ENCODE measurements at regions not wholly inside any gene's neighbourhood (a gene's known extent, or its start where the extent isn't known, plus 50 kb on each side); places are given as distances from the start of the nearest gene placed in this dataset.

DNA sequence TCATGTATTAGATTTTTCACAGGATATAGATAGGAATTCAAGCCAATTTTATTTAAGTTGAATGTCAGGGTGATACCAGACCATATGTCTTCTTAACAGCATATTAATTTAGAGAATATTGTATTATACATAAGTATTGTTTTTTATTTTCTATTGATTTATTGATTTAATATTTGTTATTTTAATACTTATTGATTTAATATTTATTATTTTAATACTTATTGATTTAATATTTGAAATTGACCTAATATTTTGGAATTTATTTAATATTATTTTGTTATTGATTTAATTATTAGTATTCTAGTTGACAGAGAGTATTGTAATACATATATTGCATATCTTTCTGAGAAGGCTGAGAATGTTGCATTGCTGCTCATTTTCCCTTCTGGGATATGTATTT is 1411.8 kb upstream of the ACO1 start:
- in situ Hi-C loops (cut with MboI; ENCODE audit: low pct_unique_long_range_greater_than_20kb in 2 of 9, low sequenced_read_pairs in 9 of 9, unreplicated experiment in 9 of 9) = no loop called here
- peaks cover 0 to 5% of the 10 kb centered on the region in 2 donors for H3K4me1 ChIP-seq (replicated peaks in 1 of 2)
- H3K27ac ChIP-seq = no peak overlapping the region
- no peak overlapping the region for H3K4me3 ChIP-seq
- ATAC-seq (replicated peaks in 6 of 8) = no peak

DNA sequence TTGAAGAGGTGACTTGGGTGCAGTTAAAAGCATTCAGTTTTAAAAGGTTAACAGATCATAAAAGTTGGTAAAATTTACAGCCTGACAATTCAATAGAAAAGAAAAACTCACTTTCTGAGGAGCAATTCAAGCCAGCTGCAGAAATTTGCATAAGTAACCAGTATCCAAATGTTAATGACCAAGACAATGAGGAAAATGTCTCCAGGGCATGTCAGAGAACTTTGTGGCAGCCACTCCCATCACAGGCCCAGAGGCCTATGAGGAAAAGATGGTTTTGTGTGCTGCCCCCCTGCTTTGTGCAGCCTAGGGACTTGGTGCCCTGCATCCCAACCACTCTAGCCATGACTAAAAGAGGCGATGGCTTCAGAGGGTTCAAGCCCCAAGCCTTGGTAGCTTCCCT is 1406.5 kb upstream of the ACO1 start:
- Histone ChIP-seq H3K27ac (no peak overlapping the region), H3K4me1 (replicated peaks in 1 of 2) (no peaks in the 10 kb centered on the region), H3K4me3 (no peak overlapping the region)
- in situ Hi-C loops (cut with MboI; ENCODE audit: low pct_unique_long_range_greater_than_20kb in 2 of 9, low sequenced_read_pairs in 9 of 9, unreplicated experiment in 9 of 9) = no loop called here
- ATAC-seq (replicated peaks in 6 of 8) = no peak
- WGBS, 10 experiments = 0 to 67% (median 33%) methylated on average over 1 of the region's 1 CpG; no CpG with 5 or more reads in 7 of the 10 experiments

DNA sequence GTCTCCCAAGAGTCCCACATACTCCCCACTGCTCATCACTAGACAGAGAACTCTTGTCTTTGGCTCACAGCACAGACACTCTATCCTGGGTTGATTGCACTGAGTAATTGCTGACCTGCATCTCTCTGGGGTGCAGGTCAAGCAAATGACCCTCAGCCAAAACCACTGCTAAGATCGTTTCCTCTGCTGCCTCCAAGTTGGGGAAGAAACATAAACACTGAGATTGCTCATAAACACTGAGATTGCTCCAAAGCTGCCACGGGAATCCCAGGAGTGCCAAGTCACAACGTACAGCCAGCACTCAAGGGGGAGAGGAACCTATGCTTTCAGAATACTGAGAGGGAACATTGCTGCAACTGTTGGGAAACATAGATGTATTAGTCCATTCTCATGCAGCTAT is 1402.1 kb upstream of the ACO1 start:
- Histone ChIP-seq H3K4me1 (replicated peaks in 1 of 2) (no peaks in the 10 kb centered on the region), H3K27ac (no peak overlapping the region), H3K4me3 (no peak overlapping the region)
- in situ Hi-C loops (cut with MboI; ENCODE audit: low pct_unique_long_range_greater_than_20kb in 2 of 9, low sequenced_read_pairs in 9 of 9, unreplicated experiment in 9 of 9) = no loop called here
- ATAC-seq (replicated peaks in 6 of 8) = no peak
- 17 to 83% (median 64%) methylated on average over 1 to 3 of the region's 3 CpGs; no CpG with 5 or more reads in 3 of the 10 experiments for WGBS, 10 experiments

DNA sequence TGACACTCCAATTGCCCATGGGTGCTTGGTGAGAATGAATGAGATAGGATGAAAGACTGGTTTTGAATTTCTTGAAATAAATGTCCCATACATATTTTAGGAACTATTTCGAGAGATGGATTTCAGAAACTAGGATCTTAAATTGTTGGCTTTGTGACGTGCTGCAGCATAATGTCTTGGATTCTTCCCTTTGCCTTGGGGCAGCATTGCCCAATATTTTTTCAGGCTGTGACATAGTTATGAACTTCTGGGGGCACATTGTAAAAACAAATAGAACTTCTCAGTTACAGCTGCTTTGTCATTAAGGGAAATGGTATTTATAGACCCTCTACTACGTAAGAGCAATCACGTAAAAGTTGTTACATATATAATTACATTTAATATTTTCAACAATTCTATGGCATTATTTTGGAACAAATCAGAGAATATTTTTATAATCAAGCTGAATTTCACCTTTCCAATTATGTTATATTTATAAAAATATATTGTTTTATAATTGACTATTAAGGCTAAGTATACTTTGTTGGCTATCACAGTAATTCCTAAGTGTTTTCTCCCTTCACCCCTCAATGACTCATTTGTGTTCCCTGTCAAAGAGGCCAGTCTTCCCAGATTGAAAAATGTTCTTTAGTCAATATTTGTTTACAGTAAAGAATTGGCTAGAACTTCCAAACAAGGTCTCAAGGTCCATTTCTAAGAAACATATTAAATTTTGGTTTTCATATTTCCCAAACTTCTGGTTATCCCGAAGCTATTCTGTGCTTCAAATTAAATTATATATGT is 1388.3 kb upstream of the ACO1 start:
- no peak overlapping the region for H3K27ac ChIP-seq
- WGBS, 10 experiments = 27 to 94% (median 76%) methylated on average over 2 to 5 of the region's 5 CpGs
- no peak overlapping the region for H3K4me3 ChIP-seq
- ATAC-seq (replicated peaks in 6 of 8) = no peak
- in situ Hi-C loops (cut with MboI; ENCODE audit: low pct_unique_long_range_greater_than_20kb in 2 of 9, low sequenced_read_pairs in 9 of 9, unreplicated experiment in 9 of 9) = no loop called here
- no peaks in the 10 kb centered on the region for H3K4me1 ChIP-seq (replicated peaks in 1 of 2)

DNA sequence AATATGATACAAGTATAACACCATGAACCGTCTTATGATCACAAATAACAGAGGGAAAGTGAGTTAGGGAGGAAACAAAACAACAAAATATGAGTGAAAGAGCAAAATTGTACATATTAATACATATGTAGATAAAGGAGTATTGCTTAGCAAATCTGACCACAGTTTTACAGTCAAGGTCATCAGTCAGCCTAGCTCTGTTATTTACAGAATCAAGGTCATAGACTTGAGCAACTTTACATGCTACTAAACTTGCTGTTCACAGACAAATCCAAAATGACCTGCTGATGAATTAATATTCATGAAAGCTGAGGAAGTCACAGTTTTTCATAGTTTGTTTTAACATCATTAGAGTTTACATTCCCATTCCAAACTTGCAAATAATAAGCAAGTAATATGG is 1387.7 kb upstream of the ACO1 start:
- Histone ChIP-seq H3K4me1 (replicated peaks in 1 of 2) (no peaks in the 10 kb centered on the region), H3K27ac (no peak overlapping the region), H3K4me3 (no peak overlapping the region)
- WGBS, 10 experiments = 0 to 86% (median 40%) methylated on average over 1 of the region's 1 CpG; no CpG with 5 or more reads in 2 of the 10 experiments
- ATAC-seq (replicated peaks in 6 of 8) = no peak
- in situ Hi-C loops (cut with MboI; ENCODE audit: low pct_unique_long_range_greater_than_20kb in 2 of 9, low sequenced_read_pairs in 9 of 9, unreplicated experiment in 9 of 9) = no loop called here

DNA sequence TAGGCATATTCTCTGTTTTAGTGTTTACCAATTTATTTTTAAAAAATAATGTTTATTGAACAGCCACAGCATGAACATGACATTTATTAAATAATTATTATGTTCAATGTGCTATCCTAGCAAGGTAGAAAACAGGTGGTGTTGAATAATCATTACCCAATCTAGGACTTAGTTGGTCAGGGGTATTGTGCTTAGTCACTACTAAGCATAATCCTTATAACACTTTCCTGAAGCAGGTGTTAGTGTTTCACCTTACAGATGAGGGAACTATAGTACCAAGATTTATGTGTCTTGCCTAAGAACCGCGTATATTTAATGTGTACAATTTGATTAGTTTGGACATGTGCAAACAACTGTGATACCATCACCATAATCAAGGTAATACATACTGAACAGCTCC is 1387.2 kb upstream of the ACO1 start:
- in situ Hi-C loops (cut with MboI; ENCODE audit: low pct_unique_long_range_greater_than_20kb in 2 of 9, low sequenced_read_pairs in 9 of 9, unreplicated experiment in 9 of 9) = no loop called here

DNA sequence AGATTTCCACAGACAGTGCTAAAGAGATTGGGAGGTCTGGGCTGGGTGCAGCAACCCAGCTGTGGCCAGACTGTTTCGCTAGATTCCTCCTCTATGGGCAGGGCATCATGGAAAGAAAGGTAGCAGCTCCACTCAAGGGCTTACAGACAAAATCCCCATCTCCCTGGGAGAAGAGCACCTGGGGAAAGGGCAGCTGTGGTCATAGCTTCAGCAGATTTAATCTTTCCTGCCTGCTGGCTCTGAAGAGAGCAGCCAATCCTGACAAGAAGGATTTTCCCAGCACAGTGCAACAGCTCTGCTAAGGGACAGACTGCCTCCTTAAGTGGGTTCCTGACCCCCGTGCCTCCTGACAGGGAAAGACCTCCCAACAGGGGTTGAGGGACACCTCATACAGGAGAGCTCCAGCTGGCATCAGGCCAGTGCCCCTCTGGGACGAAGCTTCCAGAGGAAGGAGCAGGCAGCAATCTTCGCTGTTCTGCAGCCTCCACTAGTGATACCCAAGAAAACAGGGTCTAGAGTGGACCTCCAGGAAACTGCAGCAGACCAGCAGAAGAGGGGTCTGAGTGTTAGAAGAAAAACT is 1379.3 kb upstream of the ACO1 start:
- in situ Hi-C loops (cut with MboI; ENCODE audit: low pct_unique_long_range_greater_than_20kb in 2 of 9, low sequenced_read_pairs in 9 of 9, unreplicated experiment in 9 of 9) = no loop called here
- no peaks in the 10 kb centered on the region for H3K4me1 ChIP-seq (replicated peaks in 1 of 2)
- no peak overlapping the region for H3K4me3 ChIP-seq
- ATAC-seq (replicated peaks in 6 of 8) = no peak
- WGBS, 10 experiments = 0 to 100% (median 0%) methylated on average over 1 to 4 of the region's 4 CpGs; no CpG with 5 or more reads in 5 of the 10 experiments
- no peak overlapping the region for H3K27ac ChIP-seq

More for the DNA sequence above, 1387.2 kb upstream of the ACO1 start:
- H3K4me3 ChIP-seq = no peak overlapping the region
- no peaks in the 10 kb centered on the region for H3K4me1 ChIP-seq (replicated peaks in 1 of 2)
- H3K27ac ChIP-seq = no peak overlapping the region
- 6 to 83% (median 41%) methylated on average over 1 to 2 of the region's 2 CpGs; no CpG with 5 or more reads in 2 of the 10 experiments for WGBS, 10 experiments
- ATAC-seq (replicated peaks in 6 of 8) = no peak

DNA sequence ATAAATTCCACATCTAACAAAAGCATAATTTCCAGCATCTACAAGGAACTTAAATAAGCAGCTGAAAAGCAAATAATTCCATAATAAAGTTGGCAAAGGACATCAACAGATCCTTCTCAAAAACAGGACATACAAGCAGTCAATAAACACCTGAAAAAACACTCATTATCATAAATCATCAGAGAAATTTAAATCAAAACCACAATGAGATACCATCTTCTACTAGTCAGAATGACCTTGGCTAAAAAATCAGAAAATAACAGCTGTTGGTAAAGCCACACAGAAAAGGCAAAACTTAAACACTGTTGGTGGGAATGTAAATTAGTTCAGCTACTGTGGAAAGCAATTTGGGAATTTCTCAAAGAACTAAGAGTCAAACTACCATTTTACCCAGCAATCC is 1371.1 kb upstream of the ACO1 start:
- no peaks in the 10 kb centered on the region for H3K4me1 ChIP-seq (replicated peaks in 1 of 2)
- H3K4me3 ChIP-seq = no peak overlapping the region
- ATAC-seq (replicated peaks in 6 of 8) = no peak
- no peak overlapping the region for H3K27ac ChIP-seq
- in situ Hi-C loops (cut with MboI; ENCODE audit: low pct_unique_long_range_greater_than_20kb in 2 of 9, low sequenced_read_pairs in 9 of 9, unreplicated experiment in 9 of 9) = no loop called here

DNA sequence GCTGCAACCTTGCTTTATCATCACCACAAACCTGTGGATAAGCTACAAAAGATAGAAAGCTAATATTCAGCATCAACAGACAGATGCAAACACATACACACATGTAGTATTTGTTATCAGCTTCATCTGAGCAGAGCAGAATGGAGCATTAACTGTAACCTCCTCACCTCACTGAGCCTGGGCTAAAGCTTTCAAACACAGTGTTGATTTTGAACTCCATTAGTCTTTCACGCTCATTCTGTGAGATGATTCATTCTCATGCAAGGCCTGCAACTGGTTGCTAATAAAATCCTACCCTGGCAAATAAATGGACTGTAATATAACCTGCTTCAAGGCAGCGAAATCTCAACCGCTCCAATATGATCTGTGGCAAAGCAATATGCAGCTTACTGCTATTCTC is 1360.6 kb upstream of the ACO1 start:
- 0 to 45% (median 31%) methylated on average over 1 to 3 of the region's 3 CpGs; no CpG with 5 or more reads in 1 of the 10 experiments for WGBS, 10 experiments
- in situ Hi-C loops (cut with MboI; ENCODE audit: low pct_unique_long_range_greater_than_20kb in 2 of 9, low sequenced_read_pairs in 9 of 9, unreplicated experiment in 9 of 9) = no loop called here
- ATAC-seq (replicated peaks in 6 of 8) = peak in 5 of 8 experiments; percentile 95 to 99 (median 98)

DNA sequence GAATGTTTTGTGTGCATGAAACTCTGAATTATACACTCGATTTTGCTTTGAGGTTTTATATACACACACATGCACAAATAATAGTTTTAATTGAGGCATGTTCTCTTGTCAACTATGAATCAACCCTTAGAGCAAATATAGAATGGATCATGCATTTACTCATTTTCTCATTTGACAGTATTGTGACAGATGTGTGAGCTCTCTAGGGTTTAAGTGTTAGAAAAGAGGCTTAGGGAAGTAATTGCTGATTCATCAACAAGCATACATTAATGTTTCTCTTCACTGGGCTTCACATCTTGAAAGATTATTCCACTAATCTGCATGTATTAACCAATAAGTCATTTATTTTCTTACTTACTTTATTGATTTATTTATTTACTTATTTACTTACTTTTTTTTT is 1356.8 kb upstream of the ACO1 start:
- ATAC-seq (replicated peaks in 6 of 8) = peak in 5 of 8 experiments; percentile 4 to 43 (median 35)
- peaks cover 18 to 46% of the 10 kb centered on the region in 2 donors for H3K4me1 ChIP-seq (replicated peaks in 1 of 2)
- H3K27ac ChIP-seq = no peak overlapping the region
- no peak overlapping the region for H3K4me3 ChIP-seq
- in situ Hi-C loops (cut with MboI; ENCODE audit: low pct_unique_long_range_greater_than_20kb in 2 of 9, low sequenced_read_pairs in 9 of 9, unreplicated experiment in 9 of 9) = loop anchor here in 1 of 9 experiments (25.0 kb wide), 1 partner anchor 90 kb away; no protein-coding TSS in a partner anchor
- WGBS, 10 experiments = 0 to 89% (median 20%) methylated on average over 1 of the region's 1 CpG; no CpG with 5 or more reads in 3 of the 10 experiments

More for the DNA sequence above, 1360.6 kb upstream of the ACO1 start:
- peaks cover 10 to 40% of the 10 kb centered on the region in 2 donors for H3K4me1 ChIP-seq (replicated peaks in 1 of 2)
- no peak overlapping the region for H3K27ac ChIP-seq
- H3K4me3 ChIP-seq = no peak overlapping the region

DNA sequence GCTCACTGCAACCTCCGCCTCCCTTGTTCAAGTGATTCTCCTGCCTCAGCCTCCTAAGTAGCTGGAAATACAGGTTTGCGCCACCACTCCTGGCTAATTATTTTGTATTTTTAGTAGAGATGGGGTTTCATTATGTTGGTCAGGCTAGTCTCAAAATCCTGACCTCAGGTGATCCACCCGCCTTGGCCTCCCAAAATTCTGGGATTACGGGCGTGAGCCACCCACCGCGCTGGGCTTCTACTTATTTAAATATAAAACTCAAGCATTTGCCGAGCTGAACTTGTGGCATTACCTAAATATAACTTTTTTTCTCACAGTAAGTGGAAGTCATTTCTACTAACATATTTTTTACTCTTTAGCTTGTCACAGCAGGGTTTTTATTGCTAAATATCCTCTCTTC is 1356.3 kb upstream of the ACO1 start:
- 6 to 100% (median 80%) methylated on average over 1 to 8 of the region's 8 CpGs; no CpG with 5 or more reads in 1 of the 10 experiments for WGBS, 10 experiments
- ATAC-seq (replicated peaks in 6 of 8) = no peak
- H3K4me1 ChIP-seq (replicated peaks in 1 of 2) = peaks cover 18 to 43% of the 10 kb centered on the region in 2 donors
- H3K4me3 ChIP-seq = no peak overlapping the region
- H3K27ac ChIP-seq = no peak overlapping the region
- in situ Hi-C loops (cut with MboI; ENCODE audit: low pct_unique_long_range_greater_than_20kb in 2 of 9, low sequenced_read_pairs in 9 of 9, unreplicated experiment in 9 of 9) = loop anchor here in 1 of 9 experiments (25.0 kb wide), 1 partner anchor 91 kb away; no protein-coding TSS in a partner anchor

DNA sequence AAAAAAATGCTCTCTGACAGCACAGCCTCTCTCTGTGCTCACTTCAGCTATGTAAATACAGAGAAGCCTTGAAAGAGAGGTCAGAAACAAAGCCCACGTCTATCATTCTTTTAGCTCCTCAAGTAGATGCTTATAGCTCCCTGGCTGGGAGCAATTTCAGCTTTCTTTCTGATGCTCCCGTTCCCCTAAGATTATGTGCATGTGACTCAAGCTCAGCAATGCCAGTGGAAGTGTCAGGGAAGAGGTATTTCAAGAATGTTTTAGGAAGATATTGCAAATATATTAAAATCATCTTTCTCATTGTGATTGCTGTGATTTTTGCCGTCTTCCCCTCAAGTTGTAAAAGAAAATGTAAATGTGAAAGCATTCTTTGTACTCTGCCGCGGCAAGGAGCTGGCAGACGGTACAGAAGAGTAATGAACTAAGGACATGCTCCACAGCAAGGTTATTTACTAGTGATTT is 1353.7 kb upstream of the ACO1 start:
- ATAC-seq (replicated peaks in 6 of 8) = peak in 6 of 8 experiments; percentile 64 to 92 (median 77)
- Histone ChIP-seq H3K4me3 (peak overlapping the region in 1 of 5 donors; percentile 16), H3K27ac (peak overlapping the region in 1 of 2 donors; percentile 19), H3K4me1 (replicated peaks in 1 of 2) (peaks cover 11 to 42% of the 10 kb centered on the region in 2 donors)
- 0 to 20% (median 0%) methylated on average over 1 to 6 of the region's 6 CpGs for WGBS, 10 experiments
- in situ Hi-C loops (cut with MboI; ENCODE audit: low pct_unique_long_range_greater_than_20kb in 2 of 9, low sequenced_read_pairs in 9 of 9, unreplicated experiment in 9 of 9) = loop anchor here in 1 of 9 experiments (25.0 kb wide), 1 partner anchor 93 kb away; no protein-coding TSS in a partner anchor

DNA sequence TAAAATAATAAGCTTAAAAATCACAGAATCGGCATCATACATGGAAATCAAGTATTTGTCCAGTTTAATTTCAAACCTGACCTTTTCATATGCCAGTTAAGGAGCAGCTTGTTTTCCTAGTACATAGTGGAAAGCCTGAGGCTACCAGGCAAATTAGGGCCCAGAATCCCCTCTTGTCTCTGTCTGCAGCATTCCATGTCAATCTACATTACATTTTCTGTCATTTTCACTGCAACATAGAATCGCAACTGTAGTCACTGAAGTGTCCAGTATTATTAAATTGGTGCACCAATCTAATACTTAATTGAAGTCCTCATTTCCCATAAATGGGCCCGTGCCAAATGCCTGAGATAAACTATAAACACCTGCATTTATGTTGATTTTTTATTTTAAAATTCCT is 1352.2 kb upstream of the ACO1 start:
- no peak overlapping the region for H3K27ac ChIP-seq
- WGBS, 10 experiments = 18 to 100% (median 87%) methylated on average over 2 to 3 of the region's 3 CpGs; no CpG with 5 or more reads in 1 of the 10 experiments
- in situ Hi-C loops (cut with MboI; ENCODE audit: low pct_unique_long_range_greater_than_20kb in 2 of 9, low sequenced_read_pairs in 9 of 9, unreplicated experiment in 9 of 9) = loop anchor here in 1 of 9 experiments (25.0 kb wide), 1 partner anchor 95 kb away; no protein-coding TSS in a partner anchor
- H3K4me1 ChIP-seq (replicated peaks in 1 of 2) = peaks cover 11 to 35% of the 10 kb centered on the region in 2 donors
- no peak for ATAC-seq (replicated peaks in 6 of 8)
- H3K4me3 ChIP-seq = no peak overlapping the region

Data from motor neuron (in vitro differentiated cells).